HCT116 (cell line): ENCODE measurements at regions not wholly inside any gene's neighbourhood (a gene's known extent, or its start where the extent isn't known, plus 50 kb on each side); places are given as distances from the start of the nearest gene placed in this dataset.

ENCODE experiments used
- ATAC-seq: fragments of 200-7000 bp; cut with Tn5 transposase; 2 replicates; pipeline ENCODE4 v1.9.1; 2020; ENCODE audit warnings: mild to moderate bottlenecking, moderate library complexity
- BruUV-seq: library from RNA; stranded (reverse); fragments of 400-500 nt; replicated peaks from 2 replicates; lab custom pipeline; 2021; lab: Mats Ljungman, UMichigan
- CTCF ChIA-PET: fragments of 300-600 bp; sonication (Branson Sonifier 250); formaldehyde crosslinking; loops from one replicate; lab custom pipeline; 2021; ENCODE audit warnings: antibody characterized with exemption; lab: Charles Lee
- POLR2A ChIA-PET: fragments of 300-600, 350-600 bp; sonication (Branson Sonifier 250); formaldehyde crosslinking; loops from one replicate; lab custom pipeline; 2021; ENCODE audit warnings: antibody characterized with exemption; lab: Charles Lee
- RAD21 ChIA-PET, 2 experiments: fragments of 300-600 bp; sonication (Branson Sonifier 250); formaldehyde crosslinking; loops; one replicate each; lab custom pipeline; 2023; ENCODE audit warnings: low total read pairs in 2 of 2; ENCODE audit not compliant: uncharacterized antibody in 2 of 2, unreplicated experiment in 2 of 2, low non-redundant PET in 1 of 2; lab: Charles Lee
- DNase-seq: peaks from one replicate; pipeline ENCODE4 v3.0.0-alpha.2; 2010; ENCODE audit warnings: low read depth, low spot score
- H2AFZ ChIP-seq: fragments of 200-600 bp; shearing (Covaris generic), sonication (generic); 2 replicates; pipeline ENCODE4 v1.6.1; 2017; ENCODE audit warnings: low read depth, mixed run types, mixed read lengths, antibody characterized with exemption, low read length; ENCODE audit not compliant: poor library complexity, severe bottlenecking
- H3K27ac ChIP-seq: 2 replicates; pipeline ENCODE4 v1.5.1; 2012; ENCODE audit warnings: low read depth, low read length
- H3K27me3 ChIP-seq: fragments of 200-600 bp; sonication (generic); 2 replicates; pipeline ENCODE4 v1.6.1; 2016; ENCODE audit warnings: mixed run types, low read length, mixed read lengths; ENCODE audit not compliant: insufficient read depth
- H3K36me3 ChIP-seq, 2 experiments: fragments of 200-500 bp in 1 of 2; fragments of 200-600 bp in 1 of 2; sonication (Bioruptor generic) in 1 of 2; sonication (generic) in 1 of 2; 2 replicates each; pipeline versions ENCODE4 v1.5.1 to v1.6.1; 2014 to 2016; ENCODE audit warnings: low read length in 2 of 2, inconsistent platforms in 1 of 2, mixed read lengths in 1 of 2, mixed run types in 1 of 2; ENCODE audit not compliant: insufficient read depth in 2 of 2, control insufficient read depth in 1 of 2
- H3K4me1 ChIP-seq, 2 experiments: fragments of 200-600 bp in 1 of 2; sonication (generic) in 1 of 2; 2 replicates each; pipeline versions ENCODE4 v1.5.1 to v1.6.1; 2012 to 2017; ENCODE audit warnings: low read length in 2 of 2, inconsistent platforms in 1 of 2, mild to moderate bottlenecking in 1 of 2, mixed read lengths in 1 of 2, mixed run types in 1 of 2, moderate library complexity in 1 of 2; ENCODE audit not compliant: insufficient read depth in 2 of 2, control insufficient read depth in 1 of 2
- H3K4me2 ChIP-seq: fragments of 200-600 bp; sonication (generic); 2 replicates; pipeline ENCODE4 v1.6.1; 2017; ENCODE audit warnings: mixed run types, low read length, mixed read lengths
- H3K4me3 ChIP-seq, 2 experiments: fragments of 200-600 bp in 1 of 2; sonication (generic) in 1 of 2; replicated peaks in 1 of 2; 2 replicates each; pipeline ENCODE4 v1.5.1; 2011 to 2016; ENCODE audit warnings: low read length in 2 of 2, control low read depth in 1 of 2, low read depth in 1 of 2, mild to moderate bottlenecking in 1 of 2, mixed read lengths in 1 of 2, mixed run types in 1 of 2
- H3K79me2 ChIP-seq: fragments of 200-600 bp; sonication (generic); 2 replicates; pipeline ENCODE4 v1.6.1; 2017; ENCODE audit warnings: mild to moderate bottlenecking, mixed run types, low read length, moderate library complexity, mixed read lengths; ENCODE audit not compliant: insufficient read depth
- H3K9ac ChIP-seq: fragments of 200-600 bp; sonication (generic); 2 replicates; pipeline ENCODE4 v1.6.1; 2016; ENCODE audit warnings: low read length, mixed read lengths
- H3K9me2 ChIP-seq: fragments of 200-600 bp; sonication (generic), shearing (Covaris generic); 2 replicates; pipeline ENCODE4 v1.6.1; 2017; ENCODE audit warnings: mixed run types, mild to moderate bottlenecking, moderate library complexity; ENCODE audit not compliant: insufficient read depth
- H3K9me3 ChIP-seq, 2 experiments: fragments of 200-500 bp in 1 of 2; fragments of 200-600 bp in 1 of 2; sonication (Bioruptor generic) in 1 of 2; sonication (generic) in 1 of 2; 2 replicates each; pipeline ENCODE4 v1.6.1; 2014 to 2017; ENCODE audit warnings: low read length in 2 of 2, mixed read lengths in 2 of 2, inconsistent platforms in 1 of 2, low read depth in 1 of 2, mild to moderate bottlenecking in 1 of 2, mixed run types in 1 of 2, moderate library complexity in 1 of 2; ENCODE audit not compliant: control insufficient read depth in 1 of 2, insufficient read depth in 1 of 2
- H4K20me1 ChIP-seq: fragments of 200-600 bp; sonication (generic), shearing (Covaris generic); 2 replicates; pipeline ENCODE4 v1.6.1; 2017; ENCODE audit warnings: mixed run types, mild to moderate bottlenecking, moderate library complexity; ENCODE audit not compliant: insufficient read depth
- CBX3 ChIP-seq: IDR thresholded peaks from 2 replicates; pipeline ENCODE4 v1.6.1; 2012; ENCODE audit warnings: low read depth
- JUND ChIP-seq: IDR thresholded peaks from 2 replicates; pipeline ENCODE4 v1.6.1; 2012
- POLR2A ChIP-seq: IDR thresholded peaks from 2 replicates; pipeline ENCODE4 v1.7.0; 2011; ENCODE audit warnings: borderline replicate concordance; ENCODE audit not compliant: insufficient read depth, insufficient read length; ENCODE audit errors: extremely low read depth
- POLR2AphosphoS5 ChIP-seq: IDR thresholded peaks from 2 replicates; pipeline ENCODE4 v1.6.1; 2011; ENCODE audit warnings: mild to moderate bottlenecking, low read depth, low read length, moderate library complexity
- SIN3A ChIP-seq: IDR thresholded peaks from 2 replicates; pipeline ENCODE4 v1.6.1; 2012; ENCODE audit warnings: low read depth
- SP1 ChIP-seq: IDR thresholded peaks from 2 replicates; pipeline ENCODE4 v1.6.1; 2012; ENCODE audit warnings: low read depth
- TCF7L2 ChIP-seq: IDR thresholded peaks from 2 replicates; pipeline ENCODE4 v1.7.0; 2011; ENCODE audit warnings: borderline replicate concordance, inconsistent platforms; ENCODE audit not compliant: insufficient read depth, insufficient read length; ENCODE audit errors: extremely low read depth
- YY1 ChIP-seq: IDR thresholded peaks from 2 replicates; pipeline ENCODE4 v1.6.1; 2011; ENCODE audit warnings: low read length, low read depth, moderate library complexity, mild to moderate bottlenecking; ENCODE audit not compliant: insufficient replicate concordance; ENCODE audit errors: extremely low read depth
- intact Hi-C: fragments of 100-400 bp; cut with micrococcal nuclease; formaldehyde crosslinking; loops from 2 replicates; pipeline ENCODE4 v1.10.0; 2022
- TF ChIP-seq, protein P1 (sequence below), 3 experiments: fragments of 200-600 bp in 1 of 3; sonication (generic) in 1 of 3; IDR thresholded peaks in 2 of 3; conservative IDR thresholded peaks in 1 of 3; 2 replicates each; pipeline ENCODE4 v1.5.1; 2012 to 2017; ENCODE audit warnings: low read depth in 2 of 3, low read length in 2 of 3, antibody characterized with exemption in 1 of 3, borderline replicate concordance in 1 of 3, control low read depth in 1 of 3, mild to moderate bottlenecking in 1 of 3, mixed read lengths in 1 of 3, mixed run types in 1 of 3, moderate library complexity in 1 of 3; ENCODE audit not compliant: insufficient read depth in 1 of 3
- TF ChIP-seq, protein P2 (sequence below): IDR thresholded peaks from 2 replicates; pipeline ENCODE4 v1.6.1; 2012
- TF ChIP-seq, protein P3 (sequence below): IDR thresholded peaks from 2 replicates; pipeline ENCODE4 v1.6.1; 2011; ENCODE audit warnings: mild to moderate bottlenecking, low read length, moderate library complexity; ENCODE audit not compliant: insufficient replicate concordance; ENCODE audit errors: extremely low read depth
- TF ChIP-seq, protein P4 (sequence below): IDR thresholded peaks from 2 replicates; pipeline ENCODE4 v1.6.1; 2012; ENCODE audit warnings: low read depth
- TF ChIP-seq, protein P5 (sequence below): IDR thresholded peaks from 2 replicates; pipeline ENCODE4 v1.6.1; 2012

DNA sequence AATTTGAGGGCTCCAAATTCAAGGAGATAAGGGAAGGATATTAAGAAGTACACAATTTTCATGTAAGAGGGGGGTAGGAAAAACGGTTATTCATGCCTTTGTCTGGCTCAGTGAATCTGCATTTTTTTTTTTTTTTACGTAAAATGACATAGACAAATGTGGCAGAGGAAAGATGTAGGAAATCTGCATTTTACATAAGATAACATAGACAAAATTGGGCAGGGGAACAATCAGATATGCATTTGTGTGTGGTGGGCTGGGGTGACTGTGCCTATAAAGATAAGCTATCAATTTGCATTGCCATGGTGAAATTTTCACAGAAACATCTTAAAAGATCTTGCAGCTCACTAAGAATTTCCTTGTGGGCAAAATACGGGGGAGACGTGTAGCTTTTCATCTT is 92.7 kb upstream of the GPR141 start:
- POLR2A ChIA-PET: no interaction called here
- TF ChIP-seq YY1 (no peak), JUND (no peak), POLR2AphosphoS5 (no peak), SIN3A (no peak), SP1 (no peak), TCF7L2 (no peak), CBX3 (no peak), POLR2A (no peak)
- TF ChIP-seq, protein P1, sequence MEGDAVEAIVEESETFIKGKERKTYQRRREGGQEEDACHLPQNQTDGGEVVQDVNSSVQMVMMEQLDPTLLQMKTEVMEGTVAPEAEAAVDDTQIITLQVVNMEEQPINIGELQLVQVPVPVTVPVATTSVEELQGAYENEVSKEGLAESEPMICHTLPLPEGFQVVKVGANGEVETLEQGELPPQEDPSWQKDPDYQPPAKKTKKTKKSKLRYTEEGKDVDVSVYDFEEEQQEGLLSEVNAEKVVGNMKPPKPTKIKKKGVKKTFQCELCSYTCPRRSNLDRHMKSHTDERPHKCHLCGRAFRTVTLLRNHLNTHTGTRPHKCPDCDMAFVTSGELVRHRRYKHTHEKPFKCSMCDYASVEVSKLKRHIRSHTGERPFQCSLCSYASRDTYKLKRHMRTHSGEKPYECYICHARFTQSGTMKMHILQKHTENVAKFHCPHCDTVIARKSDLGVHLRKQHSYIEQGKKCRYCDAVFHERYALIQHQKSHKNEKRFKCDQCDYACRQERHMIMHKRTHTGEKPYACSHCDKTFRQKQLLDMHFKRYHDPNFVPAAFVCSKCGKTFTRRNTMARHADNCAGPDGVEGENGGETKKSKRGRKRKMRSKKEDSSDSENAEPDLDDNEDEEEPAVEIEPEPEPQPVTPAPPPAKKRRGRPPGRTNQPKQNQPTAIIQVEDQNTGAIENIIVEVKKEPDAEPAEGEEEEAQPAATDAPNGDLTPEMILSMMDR (IDR thresholded peaks at IDR 0.05 in 2 of 3, conservative IDR thresholded peaks at IDR 0.05 in 1 of 3; ENCODE audit: borderline replicate concordance in 1 of 3, insufficient read depth in 1 of 3, low read depth in 2 of 3, low read length in 2 of 3): no peak
- TF ChIP-seq, protein P2, sequence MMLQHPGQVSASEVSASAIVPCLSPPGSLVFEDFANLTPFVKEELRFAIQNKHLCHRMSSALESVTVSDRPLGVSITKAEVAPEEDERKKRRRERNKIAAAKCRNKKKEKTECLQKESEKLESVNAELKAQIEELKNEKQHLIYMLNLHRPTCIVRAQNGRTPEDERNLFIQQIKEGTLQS: no peak
- TF ChIP-seq, protein P3, sequence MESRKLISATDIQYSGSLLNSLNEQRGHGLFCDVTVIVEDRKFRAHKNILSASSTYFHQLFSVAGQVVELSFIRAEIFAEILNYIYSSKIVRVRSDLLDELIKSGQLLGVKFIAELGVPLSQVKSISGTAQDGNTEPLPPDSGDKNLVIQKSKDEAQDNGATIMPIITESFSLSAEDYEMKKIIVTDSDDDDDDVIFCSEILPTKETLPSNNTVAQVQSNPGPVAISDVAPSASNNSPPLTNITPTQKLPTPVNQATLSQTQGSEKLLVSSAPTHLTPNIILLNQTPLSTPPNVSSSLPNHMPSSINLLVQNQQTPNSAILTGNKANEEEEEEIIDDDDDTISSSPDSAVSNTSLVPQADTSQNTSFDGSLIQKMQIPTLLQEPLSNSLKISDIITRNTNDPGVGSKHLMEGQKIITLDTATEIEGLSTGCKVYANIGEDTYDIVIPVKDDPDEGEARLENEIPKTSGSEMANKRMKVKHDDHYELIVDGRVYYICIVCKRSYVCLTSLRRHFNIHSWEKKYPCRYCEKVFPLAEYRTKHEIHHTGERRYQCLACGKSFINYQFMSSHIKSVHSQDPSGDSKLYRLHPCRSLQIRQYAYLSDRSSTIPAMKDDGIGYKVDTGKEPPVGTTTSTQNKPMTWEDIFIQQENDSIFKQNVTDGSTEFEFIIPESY: no peak
- TF ChIP-seq, protein P4, sequence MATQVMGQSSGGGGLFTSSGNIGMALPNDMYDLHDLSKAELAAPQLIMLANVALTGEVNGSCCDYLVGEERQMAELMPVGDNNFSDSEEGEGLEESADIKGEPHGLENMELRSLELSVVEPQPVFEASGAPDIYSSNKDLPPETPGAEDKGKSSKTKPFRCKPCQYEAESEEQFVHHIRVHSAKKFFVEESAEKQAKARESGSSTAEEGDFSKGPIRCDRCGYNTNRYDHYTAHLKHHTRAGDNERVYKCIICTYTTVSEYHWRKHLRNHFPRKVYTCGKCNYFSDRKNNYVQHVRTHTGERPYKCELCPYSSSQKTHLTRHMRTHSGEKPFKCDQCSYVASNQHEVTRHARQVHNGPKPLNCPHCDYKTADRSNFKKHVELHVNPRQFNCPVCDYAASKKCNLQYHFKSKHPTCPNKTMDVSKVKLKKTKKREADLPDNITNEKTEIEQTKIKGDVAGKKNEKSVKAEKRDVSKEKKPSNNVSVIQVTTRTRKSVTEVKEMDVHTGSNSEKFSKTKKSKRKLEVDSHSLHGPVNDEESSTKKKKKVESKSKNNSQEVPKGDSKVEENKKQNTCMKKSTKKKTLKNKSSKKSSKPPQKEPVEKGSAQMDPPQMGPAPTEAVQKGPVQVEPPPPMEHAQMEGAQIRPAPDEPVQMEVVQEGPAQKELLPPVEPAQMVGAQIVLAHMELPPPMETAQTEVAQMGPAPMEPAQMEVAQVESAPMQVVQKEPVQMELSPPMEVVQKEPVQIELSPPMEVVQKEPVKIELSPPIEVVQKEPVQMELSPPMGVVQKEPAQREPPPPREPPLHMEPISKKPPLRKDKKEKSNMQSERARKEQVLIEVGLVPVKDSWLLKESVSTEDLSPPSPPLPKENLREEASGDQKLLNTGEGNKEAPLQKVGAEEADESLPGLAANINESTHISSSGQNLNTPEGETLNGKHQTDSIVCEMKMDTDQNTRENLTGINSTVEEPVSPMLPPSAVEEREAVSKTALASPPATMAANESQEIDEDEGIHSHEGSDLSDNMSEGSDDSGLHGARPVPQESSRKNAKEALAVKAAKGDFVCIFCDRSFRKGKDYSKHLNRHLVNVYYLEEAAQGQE: no peak
- TF ChIP-seq, protein P5, sequence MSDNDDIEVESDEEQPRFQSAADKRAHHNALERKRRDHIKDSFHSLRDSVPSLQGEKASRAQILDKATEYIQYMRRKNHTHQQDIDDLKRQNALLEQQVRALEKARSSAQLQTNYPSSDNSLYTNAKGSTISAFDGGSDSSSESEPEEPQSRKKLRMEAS: no peak
- no TSS peak for BruUV-seq

More for the DNA sequence above, 92.7 kb upstream of the GPR141 start:
- no peak overlapping the region for H3K9ac ChIP-seq
- RAD21 ChIA-PET: no interaction called here
- no peaks in the 10 kb centered on the region for H3K9me2 ChIP-seq
- no peaks in the 10 kb centered on the region for H3K79me2 ChIP-seq
- no peak for ATAC-seq
- intact Hi-C loops: no loop called here
- no peaks in the 10 kb centered on the region for H3K9me3 ChIP-seq
- no peaks in the 10 kb centered on the region for H3K4me1 ChIP-seq
- H4K20me1 ChIP-seq: no peaks in the 10 kb centered on the region
- CTCF ChIA-PET: no interaction called here
- DNase-seq: no peak
- no peak overlapping the region for H3K27ac ChIP-seq
- no peak overlapping the region for H3K4me2 ChIP-seq
- no peaks in the 10 kb centered on the region for H3K36me3 ChIP-seq
- H2AFZ ChIP-seq: no peak overlapping the region
- no peak overlapping the region for H3K4me3 ChIP-seq
- H3K27me3 ChIP-seq: no peaks in the 10 kb centered on the region
